IPS DF 4.7 (cell line): ENCODE measurements at regions not wholly inside any gene's neighbourhood (a gene's known extent, or its start where the extent isn't known, plus 50 kb on each side); places are given as distances from the start of the nearest gene placed in this dataset.

ENCODE experiments used
- DNase-seq: peaks from one replicate; pipeline ENCODE4 v3.0.0-alpha.2; 2013; ENCODE audit warnings: low spot score; ENCODE audit errors: extremely low read depth

DNA sequence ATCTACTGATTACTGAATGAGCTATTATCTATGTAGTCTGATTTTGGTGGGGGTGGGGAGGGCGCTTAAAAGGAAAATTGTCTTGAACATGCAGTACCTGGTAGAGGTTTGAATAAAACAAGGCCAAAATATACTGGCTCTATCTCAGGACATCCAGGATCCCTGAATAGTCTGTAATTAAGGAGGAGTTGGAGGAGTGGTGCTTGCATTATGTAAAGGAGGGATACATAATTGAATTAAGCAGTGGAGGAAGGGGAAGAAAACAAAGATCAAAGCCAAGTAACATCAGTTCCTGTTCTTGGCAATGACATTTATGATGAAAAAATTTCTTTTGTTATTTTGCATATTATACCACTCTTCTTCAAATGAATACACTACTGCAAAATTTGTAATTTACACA, 539.4 kb upstream of the ZEB2 start:
- no peak for DNase-seq

- no peak for DNase-seq
These were observed 538.5 kb upstream of the ZEB2 start for GRCh38 chr2:145058457-145058856.

GRCh38 chr2:145055651-145056050, 535.7 kb upstream of the ZEB2 start:
- DNase-seq: no peak

- no peak for DNase-seq
These were observed 530.2 kb upstream of the ZEB2 start for GRCh38 chr2:145050134-145050533.

GRCh38 chr2:145049475-145049874, 529.6 kb upstream of the ZEB2 start:
- no peak for DNase-seq

GRCh38 chr2:145047554-145047953, 527.6 kb upstream of the ZEB2 start:
- DNase-seq: no peak

DNA sequence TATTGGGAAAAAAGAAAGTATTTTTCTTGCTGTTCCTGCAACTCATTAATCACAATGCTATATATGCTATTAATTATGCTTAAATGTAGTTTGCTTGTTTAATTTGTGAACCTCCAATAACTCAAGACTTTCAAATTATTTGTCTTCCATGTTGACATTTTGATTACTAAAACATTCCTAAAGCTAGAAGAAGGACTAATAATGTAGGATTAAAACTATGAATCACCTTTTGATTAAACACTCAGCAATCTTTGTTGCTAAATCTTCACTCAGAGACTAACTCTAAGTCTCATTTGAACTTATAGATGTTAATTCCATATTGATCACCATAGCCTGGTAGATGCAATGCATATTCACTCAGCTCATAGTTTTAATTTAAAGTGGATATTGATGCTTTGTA, 524.6 kb upstream of the ZEB2 start:
- DNase-seq: no peak

- DNase-seq: no peak
These were observed 523.5 kb upstream of the ZEB2 start for GRCh38 chr2:145043399-145043834.

DNA sequence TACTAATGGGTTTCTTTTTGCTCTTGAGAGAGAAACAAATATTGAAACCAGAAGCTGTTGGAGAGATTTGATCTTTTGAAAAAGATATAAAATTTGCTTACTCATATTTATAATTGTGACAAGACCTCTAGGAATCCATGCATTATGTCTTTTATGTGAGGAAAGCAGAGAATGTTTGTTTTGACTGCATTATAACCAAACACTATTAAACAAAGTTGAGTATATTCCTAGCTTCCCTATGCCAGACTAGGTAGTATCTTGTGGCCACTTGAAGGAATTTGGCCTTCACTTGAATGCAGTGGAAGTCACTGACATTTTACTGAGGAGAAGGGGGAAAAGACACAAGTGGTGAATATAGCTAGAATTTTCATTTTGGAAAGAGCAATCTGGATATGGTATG, 521.8 kb upstream of the ZEB2 start:
- no peak for DNase-seq

DNA sequence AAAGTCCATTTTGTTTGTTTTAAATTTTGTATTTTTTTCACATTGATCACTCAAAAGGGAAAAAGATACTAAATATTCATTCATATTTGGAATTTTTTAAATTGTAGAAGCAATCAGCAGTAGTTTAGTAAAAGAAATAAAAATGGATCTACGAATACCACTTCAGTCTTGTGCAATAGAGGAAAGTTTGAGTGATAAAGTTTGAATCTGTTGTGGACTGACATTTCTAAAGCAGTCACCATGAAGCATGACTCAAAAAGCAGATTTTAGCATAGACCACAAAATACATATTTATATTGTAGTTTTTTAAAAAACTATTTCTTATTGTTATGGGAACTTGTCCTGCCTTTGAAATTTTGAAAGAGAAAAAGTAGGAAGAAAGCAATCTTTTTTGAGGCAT, 520.5 kb upstream of the ZEB2 start:
- no peak for DNase-seq

DNA sequence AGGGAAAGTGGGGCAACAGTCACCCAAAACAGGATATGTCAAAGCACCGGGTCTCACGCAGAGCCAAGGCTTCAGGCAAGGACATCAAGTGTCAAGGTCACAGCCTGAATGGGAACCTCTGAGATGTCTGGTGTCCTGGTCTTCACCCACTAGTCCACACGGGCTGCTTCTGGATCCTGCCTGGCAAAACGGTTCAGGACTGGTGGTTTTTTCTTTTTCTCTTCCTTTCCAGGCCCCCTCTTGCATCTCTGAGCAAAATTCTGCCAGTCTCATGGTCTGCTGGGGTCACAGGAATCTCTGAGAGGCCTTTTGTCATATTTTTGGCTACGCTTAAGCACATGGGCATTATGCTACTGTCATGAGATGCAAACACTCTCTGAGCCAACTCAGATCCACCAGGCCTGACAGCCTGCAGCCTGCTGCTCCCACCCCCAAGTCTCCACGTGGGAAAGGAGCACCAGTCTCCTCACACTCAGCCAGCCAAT, 518.2 kb upstream of the ZEB2 start:
- DNase-seq: no peak

DNA sequence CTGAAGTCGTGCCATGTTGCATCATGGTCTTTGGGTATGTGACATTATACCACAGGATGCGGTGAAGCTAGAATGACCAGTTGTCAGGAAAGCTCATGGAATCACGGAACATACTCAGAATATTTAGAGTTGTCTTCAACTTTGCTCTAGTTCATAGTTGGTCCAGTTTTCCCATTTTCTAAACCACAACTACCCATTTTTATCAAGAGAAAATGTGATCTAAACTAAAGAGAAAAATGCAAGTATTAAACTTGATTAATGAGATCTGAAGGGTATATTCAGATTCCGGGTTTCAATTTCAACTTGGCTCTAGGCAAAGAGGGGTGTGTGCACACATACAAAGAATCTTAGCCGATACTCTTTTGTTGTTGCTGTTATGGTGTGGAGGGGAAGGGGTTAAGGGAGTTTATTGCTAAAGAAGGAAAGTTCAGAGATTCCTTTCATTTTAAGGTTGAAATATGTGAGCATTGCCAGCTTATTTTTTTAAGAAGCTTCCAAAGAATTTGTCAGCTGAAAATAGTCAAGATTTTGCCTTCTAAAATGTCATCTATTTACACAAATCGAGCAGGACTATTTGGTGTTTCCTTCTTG, 516.6 kb upstream of the ZEB2 start:
- no peak for DNase-seq

GRCh38 chr2:145034511-145034910, 514.6 kb upstream of the ZEB2 start:
- DNase-seq: no peak

DNA sequence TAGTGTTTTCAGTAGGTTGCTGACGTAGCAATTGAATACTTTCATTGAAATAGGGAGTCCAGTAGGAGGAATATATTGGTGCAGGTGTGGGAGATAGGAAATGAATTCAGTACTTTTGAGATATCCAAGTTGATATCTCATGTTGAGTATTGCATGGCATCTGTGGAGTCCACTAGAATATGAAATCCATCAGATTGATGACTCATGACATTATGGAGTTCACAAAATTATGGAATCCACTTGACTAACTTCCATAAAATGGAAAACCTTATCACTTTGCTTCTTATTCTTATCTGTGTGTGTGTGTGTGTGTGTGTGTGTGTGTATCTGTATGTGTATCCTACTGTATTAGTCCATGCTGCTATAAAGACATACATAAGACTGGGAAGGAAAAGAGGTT, 513.5 kb upstream of the ZEB2 start:
- no peak for DNase-seq

- no peak for DNase-seq
These were observed 512.9 kb upstream of the ZEB2 start for GRCh38 chr2:145032791-145033190.

DNA sequence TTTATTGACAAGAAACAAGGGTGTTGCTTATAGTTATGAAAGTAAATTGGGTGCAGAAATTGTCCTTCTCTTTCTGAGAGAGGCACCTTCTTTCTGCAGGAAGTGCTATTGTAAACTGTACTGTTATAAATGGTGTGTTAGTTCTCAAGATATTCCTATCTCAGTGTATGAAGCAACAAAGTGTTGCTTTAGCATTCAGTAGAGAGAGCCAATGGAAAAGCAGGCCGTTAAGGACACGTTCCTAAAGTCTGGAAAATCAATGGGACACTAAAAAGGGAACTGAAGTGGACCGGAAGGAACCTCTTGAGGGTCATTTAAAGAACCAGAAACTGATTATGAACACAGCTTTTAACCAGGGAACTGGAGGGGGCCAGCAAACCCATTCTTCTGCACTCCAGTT, 510.0 kb upstream of the ZEB2 start:
- no peak for DNase-seq

- DNase-seq: no peak
These were observed 509.2 kb upstream of the ZEB2 start for GRCh38 chr2:145029081-145029480.

GRCh38 chr2:145028101-145028920, 508.4 kb upstream of the ZEB2 start:
- no peak for DNase-seq

DNA sequence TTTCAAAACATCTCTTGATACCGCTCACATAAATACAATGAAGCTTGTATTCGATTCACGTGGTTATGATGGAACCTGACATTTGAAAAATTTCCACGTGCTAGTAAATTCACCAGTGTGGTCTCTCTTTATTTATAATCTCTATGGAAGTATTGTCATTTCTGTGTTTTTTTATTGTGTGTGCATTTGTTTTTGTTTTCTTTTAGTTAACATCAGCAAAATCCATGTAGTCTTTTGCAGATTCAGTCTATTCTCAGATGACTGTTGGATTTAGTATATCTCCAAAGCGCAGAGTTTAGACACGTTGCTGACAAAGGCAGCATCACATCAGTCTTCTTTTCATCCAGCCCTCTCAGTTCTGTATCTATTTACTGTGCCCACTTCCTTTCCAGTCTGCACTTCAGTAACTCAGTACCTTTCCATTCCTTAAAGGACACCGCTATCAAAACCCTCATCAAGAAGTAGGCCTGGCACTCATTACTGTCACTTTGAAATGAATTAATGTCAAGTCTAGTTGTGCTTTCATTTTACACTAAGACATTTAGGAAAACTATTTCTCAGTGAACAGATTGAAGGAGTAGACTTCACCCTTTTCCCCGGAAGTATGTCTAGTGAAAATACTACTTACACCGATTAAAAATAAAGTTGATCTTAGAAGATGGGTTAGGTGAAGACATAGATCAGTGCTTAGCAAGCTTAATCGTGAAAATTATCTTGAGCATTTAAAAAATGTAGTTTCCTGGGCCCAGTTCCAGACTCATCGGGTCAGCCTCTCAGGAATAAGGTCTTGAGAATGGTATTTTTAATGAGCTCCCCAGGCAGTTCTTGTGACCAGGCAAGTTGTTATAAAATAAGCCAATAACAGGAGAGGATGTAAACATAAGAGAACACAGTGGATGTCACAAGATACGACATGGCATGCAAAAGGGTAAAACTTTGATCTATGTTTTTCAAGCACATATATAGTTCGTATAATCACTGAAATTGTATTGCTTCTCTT, 506.8 kb upstream of the ZEB2 start:
- no peak for DNase-seq

DNA sequence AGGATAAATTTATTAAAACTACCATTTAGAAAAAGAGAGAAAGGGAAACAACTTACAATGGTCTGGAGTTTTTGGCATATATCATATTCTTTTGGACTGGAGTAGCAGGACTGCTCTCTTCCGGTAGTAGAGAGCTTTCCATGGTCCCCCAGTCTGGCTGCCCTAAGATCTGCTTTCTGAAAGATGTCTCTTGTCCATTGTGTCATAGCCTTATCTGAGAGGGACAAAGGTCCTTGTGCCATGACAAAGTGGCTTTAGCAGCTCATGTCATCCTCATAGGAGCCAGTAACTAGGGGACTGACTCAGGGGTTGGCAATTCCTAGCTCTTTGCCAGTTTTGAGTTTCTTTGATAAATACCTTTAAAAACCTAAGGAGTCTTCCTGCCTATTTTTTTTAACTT, 505.5 kb upstream of the ZEB2 start:
- DNase-seq: no peak

- DNase-seq: no peak
These were observed 503.5 kb upstream of the ZEB2 start for GRCh38 chr2:145023334-145023934.
